GM10266 (cell line): ENCODE measurements at regions not wholly inside any gene's neighbourhood (a gene's known extent, or its start where the extent isn't known, plus 50 kb on each side); places are given as distances from the start of the nearest gene placed in this dataset.

ENCODE experiments used
- DNase-seq: peaks from one replicate; pipeline ENCODE4 v3.0.0; 2012; ENCODE audit errors: extremely low spot score
- TF ChIP-seq, protein P1 (sequence below): IDR thresholded peaks from 2 replicates; pipeline ENCODE4 v1.5.1; 2012; ENCODE audit warnings: mild to moderate bottlenecking, low read depth; ENCODE audit not compliant: control insufficient read depth, insufficient read depth; ENCODE audit errors: missing control alignments

DNA sequence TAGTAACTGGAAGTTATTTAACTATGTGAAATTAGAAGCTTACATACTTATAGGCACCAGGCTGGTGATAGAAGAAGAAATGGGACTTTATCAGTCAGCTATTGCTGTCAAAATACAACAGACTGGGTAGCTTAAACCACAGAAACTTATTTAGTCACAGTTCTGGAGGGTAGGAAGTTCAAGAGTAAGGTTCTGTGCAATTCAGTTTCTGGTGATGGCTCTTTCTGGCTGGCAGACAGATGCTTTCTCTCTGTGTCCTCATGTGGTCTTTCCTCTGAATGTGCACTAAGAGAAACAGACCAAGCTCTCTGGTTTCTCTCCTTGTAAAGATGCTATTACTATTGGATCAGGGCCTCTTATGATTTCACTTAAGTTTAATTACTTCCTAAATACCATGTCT is 92.1 kb upstream of the ANKRD50 start:
- TF ChIP-seq, protein P1, sequence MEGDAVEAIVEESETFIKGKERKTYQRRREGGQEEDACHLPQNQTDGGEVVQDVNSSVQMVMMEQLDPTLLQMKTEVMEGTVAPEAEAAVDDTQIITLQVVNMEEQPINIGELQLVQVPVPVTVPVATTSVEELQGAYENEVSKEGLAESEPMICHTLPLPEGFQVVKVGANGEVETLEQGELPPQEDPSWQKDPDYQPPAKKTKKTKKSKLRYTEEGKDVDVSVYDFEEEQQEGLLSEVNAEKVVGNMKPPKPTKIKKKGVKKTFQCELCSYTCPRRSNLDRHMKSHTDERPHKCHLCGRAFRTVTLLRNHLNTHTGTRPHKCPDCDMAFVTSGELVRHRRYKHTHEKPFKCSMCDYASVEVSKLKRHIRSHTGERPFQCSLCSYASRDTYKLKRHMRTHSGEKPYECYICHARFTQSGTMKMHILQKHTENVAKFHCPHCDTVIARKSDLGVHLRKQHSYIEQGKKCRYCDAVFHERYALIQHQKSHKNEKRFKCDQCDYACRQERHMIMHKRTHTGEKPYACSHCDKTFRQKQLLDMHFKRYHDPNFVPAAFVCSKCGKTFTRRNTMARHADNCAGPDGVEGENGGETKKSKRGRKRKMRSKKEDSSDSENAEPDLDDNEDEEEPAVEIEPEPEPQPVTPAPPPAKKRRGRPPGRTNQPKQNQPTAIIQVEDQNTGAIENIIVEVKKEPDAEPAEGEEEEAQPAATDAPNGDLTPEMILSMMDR = no peak
- no peak for DNase-seq

DNA sequence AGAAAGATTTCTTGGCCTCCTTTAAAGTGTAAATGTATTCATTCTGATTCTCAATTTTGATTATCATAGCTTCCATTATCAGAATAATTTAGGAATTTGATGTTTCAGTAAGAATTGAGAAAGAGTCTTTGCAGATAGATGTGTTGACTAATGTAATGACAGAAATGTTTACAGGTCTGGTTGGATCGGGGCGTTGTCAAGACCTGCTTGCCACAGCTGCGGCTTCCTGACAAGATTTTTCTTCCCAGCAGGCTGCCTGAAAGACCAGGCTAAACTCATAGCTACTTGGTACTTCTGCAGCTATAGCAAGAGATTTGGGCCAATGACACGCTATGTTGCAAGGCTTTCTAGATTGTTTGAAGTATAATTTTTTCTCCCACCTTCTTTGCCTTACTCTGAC is 91.5 kb upstream of the ANKRD50 start:
- no peak for DNase-seq
- TF ChIP-seq, protein P1 = no peak

DNA sequence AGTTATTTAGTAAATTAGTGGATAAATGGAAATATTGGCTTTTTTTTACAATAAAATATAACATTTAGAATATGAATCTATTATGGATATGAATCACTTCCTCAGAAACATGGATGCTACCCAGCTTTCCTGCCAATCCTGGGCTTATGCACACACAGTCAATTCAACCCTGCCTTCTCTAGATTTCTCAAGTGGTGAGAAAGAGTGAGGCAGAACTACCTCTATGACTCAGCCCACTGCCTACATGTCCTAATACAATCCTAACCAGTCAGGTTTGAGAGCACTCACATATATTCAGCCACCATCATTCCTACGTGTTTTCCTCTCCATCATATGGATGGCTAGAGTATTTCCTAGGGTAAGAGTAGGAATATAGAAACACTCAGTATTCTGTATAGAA is 91.1 kb upstream of the ANKRD50 start:
- no peak for DNase-seq
- TF ChIP-seq, protein P1 = no peak

DNA sequence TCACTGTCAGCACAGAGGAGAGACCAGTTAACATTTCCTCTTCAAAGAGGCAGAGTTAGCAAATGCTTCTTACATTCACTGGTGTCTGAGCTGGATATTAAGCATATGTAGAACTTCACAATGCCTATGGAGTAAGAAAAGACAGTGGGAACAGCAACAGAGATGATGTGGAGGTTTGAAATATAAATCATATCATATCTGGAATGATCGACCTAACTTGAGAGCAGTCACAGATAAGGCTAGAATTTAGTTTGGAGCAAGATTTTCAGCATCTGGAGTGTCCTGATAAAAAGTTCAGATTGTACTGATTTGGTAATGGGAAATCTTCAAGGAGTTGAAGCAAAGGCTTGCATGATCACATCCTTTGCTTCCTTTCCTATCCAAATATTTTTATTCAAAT is 90.5 kb upstream of the ANKRD50 start:
- TF ChIP-seq, protein P1 = no peak
- DNase-seq = no peak

DNA sequence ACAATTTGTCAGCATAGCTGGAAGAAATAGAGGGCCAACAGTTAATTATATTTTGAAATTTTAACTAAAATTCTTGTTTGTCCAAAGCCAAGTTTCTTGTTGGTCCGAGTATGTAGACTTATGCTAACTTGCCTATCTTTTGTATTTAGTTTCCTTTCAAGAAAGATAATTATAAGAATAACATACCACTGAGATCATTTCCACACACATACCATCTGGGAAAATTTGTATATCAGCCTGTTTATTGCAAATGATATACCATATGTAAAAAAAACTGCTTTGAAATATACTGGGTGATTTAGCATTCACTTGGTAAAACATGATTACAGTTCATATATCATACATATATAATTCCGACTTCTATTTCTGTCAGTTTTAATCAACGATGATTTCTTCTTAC is 84.7 kb upstream of the ANKRD50 start:
- no peak for DNase-seq
- TF ChIP-seq, protein P1 = no peak

DNA sequence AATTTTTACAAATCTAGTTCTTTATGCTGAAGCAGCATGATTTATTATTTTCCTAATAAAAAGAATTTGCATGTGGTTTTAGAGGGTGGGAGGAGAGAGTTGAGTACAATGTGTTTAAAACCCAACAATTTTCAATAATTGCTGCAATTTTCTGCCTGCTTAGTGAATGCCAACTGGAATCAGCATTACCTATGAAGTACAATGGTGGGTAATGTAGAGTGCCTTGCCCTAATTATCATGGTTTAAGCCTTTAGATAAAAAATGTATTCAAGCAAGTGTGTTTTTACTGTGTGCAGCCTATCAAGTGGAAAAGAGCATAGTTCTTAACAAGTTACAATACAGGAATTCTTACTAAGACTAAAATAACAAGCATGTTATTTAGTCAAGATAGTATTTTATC is 77.9 kb upstream of the ANKRD50 start:
- DNase-seq = no peak
- TF ChIP-seq, protein P1 = no peak

DNA sequence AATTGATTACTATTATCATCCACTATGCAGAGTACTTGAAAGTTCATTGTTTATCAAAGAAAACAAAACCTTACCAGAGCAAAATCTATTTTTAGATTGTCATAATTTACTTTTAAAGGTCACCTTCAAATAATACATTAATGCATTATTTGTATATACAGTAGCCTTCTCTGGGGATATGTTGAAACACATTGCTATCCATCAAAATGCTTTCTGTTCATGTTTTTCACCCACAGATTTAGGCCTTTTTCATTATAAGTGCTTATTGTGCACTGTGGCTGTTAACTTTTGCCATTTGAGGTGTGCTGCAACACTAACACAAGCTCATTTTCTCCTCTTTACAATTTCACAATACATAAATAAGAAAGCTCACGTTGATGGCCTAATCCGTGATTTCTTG is 74.1 kb upstream of the ANKRD50 start:
- no peak for DNase-seq
- TF ChIP-seq, protein P1 = no peak
